KG1 (cell line): ENCODE measurements at regions not wholly inside any gene's neighbourhood (a gene's known extent, or its start where the extent isn't known, plus 50 kb on each side); places are given as distances from the start of the nearest gene placed in this dataset.
"Not testable (repeated sequence)": the region's sequence is repeated elsewhere in the genome, so short reads cannot be mapped to it uniquely, and the experiment has no call there.

Source experiments
- DNase-seq: peaks from one replicate; lab custom pipeline; 2025; lab: John Stamatoyannopoulos, UW

DNA sequence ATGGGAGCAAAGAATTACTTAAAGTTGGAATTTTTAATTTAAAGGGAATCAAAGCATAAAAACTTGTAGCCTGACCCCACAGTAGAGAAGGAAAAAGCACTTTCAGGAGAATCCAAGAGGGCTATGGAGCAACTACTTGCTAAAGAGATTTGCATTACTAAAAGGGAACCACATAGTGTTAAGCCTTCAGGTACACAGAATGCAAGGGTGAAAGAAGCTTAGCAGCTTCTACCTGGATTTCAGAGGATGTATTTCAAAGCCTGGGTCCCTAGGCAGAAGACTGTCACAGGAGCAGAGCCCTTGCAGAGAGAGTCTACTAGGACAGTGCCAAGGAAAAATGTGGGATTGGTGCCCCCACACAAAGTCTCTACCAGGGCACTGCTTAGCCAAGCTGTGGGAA, 575.0 kb downstream of the GBE1 start:
- DNase-seq = no peak

DNA sequence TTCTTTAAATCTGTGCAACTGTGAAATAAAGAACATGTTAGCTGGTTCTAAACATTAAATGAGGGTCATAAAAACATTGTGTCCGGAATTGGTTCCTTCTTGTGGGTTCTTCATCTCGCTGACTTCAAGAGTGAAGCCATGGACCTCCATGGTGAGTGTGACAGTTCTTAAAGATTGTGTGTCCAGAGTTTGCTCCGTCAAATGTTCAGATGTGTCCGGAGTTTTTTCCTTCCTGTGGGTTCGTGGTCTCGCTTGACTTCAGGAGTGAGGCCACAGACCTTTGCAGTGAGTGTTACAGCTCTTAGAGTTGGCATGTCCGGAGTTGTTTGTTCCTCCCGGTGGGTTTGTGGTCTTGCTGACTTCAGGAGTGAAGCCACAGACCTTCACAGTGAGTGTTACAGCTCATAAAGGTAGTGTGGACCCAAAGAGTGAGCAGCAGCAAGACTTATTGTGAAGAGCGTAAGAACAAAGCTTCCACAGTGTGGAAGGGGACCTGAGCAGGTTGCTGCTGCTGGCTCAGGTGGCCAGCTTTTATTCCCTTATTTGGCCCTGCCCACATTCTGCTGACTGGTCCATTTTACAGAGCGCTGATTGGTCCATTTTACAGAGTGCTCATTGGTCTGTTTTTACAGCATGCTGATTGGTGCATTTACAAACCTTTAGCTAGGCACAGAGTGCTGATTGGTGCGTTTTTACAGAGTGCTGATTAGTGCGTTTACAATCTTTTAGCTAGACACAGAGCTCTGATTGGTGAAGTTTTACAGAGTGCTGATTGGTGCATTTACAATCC, 579.2 kb downstream of the GBE1 start:
- DNase-seq = not testable (repeated sequence)

DNA sequence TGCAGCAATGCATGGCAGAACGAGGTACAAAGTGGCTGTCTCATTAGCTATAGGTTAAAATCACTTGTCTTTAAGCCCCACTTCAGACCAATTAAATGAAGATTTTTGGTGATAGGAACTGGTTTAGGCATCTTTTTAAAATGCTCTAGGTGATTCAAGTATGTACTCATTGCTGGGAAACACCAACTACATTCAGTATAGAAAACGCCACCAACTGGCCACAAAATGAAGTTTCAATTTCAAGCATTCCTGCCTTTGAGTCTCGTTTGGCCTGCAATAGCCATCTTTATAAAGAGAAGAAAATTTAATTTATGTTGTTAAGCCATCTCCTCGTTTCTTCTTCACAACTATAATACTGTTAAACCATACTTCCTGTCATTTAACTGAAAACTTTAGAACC, 587.9 kb downstream of the GBE1 start:
- no peak for DNase-seq

DNA sequence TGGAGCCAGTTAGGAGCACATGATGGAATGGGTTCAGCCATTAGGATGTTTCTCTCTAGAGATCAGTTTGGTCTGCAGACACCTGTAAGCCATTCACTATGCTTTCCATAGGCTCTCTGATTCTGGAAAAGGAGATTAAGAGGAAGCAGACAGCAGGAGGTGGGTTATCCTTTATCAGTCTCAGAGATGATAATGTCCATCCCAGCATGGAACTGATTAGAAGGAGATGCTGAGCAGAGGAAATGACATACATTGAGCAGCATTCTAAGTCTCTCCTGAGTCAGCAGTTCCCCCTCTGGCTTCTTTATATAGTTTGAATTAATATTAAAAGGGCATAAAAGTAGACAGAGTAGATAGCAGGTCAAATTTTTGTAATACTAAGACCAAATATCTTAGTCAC, 591.1 kb downstream of the GBE1 start:
- DNase-seq = no peak

DNA sequence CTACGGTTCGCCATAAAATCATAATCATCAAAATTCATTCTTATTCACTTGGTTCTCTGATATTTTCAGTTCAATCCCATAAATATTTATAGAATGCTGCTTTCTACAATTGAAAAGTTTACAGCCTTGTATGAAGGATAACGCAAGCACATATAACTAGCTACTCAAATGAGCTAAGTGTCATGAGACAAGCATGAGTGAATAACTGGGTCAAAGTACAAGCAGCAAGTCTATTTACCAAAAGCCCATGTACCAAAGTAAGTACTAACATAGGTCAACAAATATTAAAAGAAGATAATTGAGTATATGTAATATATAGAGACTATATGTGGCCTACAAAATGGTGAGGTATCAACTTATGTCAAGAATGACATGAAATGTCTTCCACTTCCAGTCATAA, 596.6 kb downstream of the GBE1 start:
- DNase-seq = no peak

DNA sequence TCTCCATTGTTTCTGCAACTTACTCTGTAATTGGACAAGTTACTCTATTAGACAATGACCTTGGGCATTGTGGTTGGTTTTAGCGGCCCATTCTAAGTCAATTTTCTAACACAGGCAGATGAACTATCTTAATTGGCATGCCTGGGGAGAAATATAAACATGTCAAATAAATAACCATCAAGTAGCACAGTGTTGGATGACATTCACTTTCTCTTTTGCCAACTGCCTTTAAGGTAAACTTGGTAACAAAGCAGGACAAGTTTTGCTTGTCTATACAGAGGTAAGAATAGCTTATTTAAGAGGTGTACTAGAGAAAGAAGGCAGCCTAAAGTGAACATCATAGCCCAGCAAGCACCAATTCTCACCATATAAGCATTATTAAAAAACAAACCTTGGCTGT, 599.6 kb downstream of the GBE1 start:
- DNase-seq = no peak

DNA sequence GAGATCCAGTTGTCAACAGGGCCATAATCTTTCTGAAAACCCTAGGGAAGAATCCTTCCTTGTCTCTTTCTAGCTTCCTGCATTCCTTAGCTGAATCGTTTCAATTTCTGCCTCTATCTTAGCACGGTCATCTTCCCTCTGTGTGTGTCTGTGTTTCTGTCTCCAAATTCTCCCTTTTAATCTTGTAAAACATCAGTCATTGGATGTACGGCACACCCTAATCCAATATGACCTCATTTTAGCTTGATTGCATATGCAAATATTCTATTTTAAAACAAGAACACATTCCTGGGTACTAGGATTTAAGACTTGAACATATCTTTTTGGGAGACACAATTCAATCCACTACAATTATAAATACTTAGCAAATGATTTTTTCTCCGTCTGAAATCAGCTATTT, 600.3 kb downstream of the GBE1 start:
- no peak for DNase-seq

DNA sequence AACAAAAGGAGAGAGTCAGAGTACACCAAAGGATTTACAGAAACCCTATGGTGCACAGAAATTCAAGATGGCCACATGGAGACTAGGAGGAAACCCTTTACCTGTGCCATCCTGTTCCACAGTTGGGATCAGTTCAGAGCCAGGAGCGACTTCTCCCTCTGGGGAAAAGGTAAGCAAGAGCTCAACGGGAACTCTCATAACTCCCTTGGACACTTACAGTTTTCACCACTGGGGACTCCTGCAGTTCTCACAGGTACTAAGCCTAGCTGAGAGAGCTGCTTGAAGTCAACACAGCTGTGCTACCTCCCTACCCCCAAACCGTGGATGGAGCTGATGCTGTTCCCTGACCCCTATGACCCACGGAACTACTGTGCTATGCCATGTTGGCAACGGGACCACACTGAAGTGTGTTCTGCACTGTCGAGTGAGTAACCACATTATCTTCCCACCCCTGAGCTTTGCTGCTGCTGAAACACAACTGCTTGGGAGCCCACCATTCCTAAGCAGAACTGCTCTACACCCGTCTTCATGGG, 606.8 kb downstream of the GBE1 start:
- no peak for DNase-seq

DNA sequence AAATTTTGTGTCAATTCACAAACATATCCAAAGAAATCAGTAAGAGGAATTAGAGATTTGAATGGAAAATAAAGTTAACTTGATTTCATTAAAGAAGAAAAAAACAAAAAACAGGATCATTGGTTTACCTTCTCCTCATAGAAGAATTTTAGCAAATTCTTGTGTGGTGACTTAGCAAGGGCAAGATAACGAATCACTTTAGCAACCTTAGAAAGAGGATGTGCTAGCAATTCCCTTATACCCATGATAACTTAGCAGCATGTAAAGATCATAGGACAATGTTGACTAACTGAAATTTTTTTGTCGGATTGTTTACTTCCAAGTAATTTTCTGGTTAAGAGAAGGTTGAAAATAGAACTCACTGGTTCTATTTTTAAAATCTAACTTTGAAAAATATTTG, 609.3 kb downstream of the GBE1 start:
- DNase-seq = no peak

DNA sequence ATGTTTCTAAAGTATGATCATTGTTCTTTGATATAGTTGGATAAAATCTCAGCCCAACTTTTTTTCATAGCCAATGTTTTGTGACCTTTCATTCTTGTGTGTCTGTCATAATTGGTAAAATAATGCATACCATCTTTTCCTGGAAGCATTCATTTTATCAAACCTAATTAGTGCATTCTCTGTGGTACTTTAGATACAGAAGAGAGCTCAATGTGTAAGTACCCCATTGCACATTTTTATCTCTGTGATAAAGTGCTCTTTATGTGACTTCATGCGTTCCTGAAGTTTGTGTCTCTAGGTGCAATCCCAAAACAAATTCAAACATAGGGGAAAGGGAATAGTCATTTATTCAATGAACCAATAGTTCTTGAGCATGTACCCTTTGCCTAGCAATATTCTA, 628.5 kb downstream of the GBE1 start:
- DNase-seq = no peak

DNA sequence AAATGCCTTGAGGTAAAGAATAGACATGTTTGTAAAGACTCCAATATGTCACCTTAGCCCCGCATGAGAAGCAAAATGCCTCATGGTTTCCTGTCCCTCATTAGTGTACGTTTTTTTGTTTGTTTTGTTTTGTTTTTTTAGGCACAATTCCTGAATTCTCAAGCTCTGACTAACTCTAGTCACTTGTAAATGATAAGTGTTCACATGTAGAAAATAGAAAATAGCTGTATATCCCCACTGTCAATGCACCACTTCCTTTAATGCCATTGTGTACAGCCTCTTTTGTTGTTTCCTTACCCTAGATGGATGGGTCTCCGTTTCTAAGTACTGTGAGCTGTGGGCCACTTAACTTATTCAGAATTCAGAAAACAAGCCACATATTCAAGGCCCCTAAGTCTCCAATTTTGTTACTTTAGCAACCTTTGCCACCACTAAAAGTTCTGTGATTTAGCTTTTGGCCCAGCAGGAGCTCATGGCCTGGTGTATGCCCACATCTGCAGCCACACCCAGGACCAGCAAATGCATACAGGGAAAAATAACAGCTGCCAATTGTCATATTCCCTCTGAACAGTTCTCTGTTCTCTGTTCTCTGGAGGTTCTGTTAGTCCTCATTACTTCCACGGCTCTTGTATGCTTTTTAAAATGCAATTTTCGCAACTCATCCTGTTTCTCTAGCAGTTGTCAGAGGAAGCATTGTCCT, 655.5 kb downstream of the GBE1 start:
- no peak for DNase-seq

DNA sequence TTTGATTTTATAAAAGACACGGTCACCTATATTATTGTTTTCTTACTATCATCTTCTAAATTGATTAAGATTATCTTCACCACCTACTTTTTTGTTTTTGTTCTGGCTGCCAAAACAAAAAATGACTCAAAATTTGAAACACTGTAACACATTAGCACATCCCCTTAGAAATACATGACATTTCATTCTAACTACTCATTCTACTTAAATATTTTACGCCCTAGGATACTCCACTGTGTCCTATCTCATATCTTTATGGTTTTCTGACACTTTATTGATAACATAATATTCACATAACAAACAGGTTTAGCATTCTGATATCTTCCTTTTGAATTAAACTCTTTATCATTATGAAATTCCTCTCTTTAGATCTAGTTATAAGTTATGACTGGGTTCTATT, 656.2 kb downstream of the GBE1 start:
- DNase-seq = no peak

DNA sequence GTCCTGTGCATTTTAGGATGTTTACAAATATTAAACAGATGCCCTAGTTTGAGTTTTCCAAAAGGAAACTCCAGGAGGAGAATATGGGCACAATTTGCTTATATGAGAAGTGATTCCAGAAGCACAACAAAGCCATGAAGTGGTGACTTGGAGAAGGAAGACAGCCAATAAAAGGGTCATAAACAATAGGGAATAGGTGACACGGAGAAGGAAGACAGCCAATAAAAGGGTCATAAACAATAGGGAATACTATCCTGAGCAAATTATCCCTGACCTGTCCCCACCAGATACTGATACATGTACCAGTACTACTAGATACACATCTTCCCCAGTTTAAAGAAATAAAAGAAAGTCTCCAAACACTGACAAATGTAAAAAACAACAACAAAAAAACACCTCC, 663.6 kb downstream of the GBE1 start:
- no peak for DNase-seq

DNA sequence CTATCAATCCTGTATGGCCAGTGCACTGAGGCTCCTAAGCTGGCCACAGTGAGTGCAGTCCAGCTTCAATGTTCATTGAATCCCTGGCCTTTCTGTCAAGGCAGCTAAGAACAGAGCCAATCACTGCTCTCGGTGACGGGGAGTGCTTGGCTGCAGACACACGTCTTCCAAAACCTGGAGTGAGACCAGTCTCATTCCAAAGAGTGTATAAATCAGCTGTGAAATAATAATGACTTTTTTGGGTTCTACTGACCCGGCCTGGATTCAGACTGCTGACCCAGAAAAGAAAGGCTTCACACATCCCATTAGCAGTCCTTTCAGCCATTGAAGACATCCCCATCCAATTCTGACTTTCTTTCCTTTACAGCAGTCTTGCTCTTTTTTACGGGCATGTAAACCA, 665.5 kb downstream of the GBE1 start:
- DNase-seq = no peak

DNA sequence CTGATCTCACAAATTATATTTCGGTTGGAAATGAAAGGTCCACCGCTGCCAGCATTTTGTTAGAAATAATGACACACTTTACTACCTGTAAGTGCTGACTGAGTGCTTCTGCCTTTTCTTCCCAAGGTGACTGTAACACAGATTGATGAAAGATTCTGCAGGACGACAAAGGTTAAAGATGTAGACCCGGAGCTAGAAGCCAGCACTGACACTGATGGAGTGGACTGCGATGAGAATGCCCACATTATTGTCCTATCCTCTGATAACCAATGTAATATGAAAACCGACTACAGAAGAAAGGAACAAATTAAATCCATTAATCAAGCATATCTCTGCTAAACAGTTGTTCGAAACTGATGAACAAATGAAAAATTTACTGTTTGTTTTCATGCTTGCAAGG, 666.5 kb downstream of the GBE1 start:
- no peak for DNase-seq

DNA sequence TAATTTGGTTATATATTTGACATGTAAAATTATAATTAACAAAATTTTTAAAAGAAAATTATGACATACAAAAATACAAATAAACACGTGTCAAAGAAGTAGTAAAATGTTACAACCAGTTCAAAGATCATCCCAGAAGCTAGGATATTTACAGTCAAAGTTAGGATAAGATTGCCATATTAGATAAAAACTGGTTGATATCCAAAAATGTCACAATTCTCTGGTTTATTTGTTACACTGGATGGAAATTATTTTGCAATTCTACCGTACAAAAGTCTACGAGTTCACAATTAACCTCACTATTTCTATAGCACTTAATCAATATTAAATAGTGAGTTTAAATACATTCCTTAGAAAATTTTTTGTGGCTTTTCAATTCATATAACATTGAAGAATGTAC, 673.8 kb downstream of the GBE1 start:
- no peak for DNase-seq

DNA sequence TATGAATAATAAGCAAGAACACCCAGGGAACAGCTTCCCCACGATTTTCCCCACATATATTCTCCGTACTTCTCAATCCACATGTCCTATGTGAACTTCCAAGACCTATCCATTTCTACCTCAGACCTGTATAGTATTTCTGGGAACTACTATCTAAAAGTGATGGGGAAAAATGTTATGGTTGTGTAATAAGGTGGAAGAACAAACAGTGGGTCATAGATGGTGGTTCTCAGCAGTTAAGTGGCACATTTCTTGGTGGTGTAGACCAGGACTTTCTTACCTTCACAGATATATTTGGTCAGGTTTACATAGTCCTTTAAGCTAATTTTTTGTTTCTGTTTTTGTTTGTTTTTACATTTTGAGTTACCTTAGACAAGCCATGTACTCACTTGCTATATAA, 675.1 kb downstream of the GBE1 start:
- no peak for DNase-seq

DNA sequence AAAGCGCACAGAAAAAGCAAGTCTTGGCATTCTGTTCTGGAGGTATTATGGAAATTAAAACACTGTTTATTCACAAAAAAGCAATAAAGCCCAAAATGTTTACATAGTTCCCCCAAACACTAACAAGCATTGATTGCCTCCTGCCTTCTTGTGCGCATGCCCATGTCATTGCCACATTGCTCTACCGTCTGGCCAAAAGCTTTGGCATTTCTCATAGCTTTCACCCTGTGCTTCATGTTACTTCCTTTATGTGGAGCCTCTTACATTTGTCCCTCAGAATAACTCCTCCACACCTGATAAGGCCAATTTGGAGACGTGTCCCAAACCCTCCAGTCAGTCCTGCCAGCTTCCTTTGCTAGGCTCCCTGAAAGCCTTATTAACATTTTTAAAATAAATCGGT, 680.8 kb downstream of the GBE1 start:
- DNase-seq = no peak

DNA sequence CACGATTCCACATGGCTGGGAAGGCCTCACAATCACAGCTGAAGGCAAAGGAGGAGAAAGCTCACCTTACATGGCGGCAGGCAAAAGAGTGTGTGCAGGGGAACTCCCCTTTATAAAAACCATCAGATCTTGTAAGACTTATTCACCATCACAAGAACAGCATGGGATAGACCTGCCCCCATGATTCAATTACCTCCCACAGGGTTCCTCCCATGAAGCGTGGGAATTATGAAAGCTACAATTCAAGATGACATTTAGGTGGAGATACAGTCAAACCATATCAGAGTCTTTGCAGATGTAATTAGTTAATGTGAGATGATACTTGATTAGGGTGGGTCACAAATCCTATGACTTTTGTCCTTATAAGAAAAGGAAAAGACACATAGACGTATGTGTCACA, 688.9 kb downstream of the GBE1 start:
- no peak for DNase-seq

DNA sequence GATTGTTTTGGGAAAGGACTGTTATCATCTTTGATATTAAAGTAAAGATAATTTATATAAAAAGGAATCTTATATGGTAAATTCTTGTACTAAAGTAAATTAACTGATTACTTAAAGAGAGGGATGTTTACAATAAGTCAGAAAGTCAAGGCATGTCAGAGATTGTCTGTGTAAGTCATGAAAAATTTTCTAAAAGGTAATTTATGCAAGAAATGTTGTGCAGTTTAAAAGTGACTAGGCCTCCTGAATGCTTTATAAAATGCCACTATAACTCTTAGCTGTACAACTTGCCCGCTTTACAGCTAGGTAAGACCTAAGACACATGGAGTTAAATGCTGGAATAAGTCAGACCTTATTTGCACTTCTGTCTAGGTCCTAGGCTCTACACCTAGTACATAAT, 692.9 kb downstream of the GBE1 start:
- no peak for DNase-seq

DNA sequence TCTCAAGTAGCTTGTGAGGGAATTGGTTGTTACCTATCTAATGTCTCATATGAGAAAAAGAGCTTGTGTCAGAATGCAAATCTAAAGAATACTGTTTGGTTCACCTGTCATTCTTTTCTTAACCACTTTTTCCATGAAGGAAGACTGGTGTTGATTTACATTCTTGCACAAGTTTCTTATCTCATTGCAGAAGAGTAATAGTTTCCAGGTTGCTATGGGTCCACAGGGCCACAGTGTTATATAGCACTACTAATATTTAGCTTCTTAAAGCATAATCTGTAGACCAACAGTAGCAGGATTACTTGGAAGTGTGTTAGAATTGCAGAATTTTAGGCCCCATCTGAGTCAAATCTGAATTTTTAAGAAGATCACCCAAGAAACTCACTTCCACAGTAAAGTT, 697.5 kb downstream of the GBE1 start:
- no peak for DNase-seq

DNA sequence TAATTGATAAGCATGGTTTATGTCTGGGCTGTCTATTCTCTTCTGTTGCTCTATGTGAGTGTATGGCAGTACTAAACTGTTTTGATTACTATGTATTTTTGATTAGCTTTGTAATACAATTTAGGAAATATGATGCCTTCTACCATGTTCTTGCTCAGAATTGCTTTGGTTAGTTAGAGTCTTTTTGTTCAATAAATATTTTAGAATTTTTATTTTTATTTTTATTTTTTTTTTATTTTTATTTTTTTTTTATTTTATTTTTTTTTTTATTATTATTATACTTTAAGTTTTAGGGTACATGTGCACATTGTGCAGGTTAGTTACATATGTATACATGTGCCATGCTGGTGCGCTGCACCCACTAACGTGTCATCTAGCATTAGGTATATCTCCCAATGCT, 710.3 kb downstream of the GBE1 start:
- not testable (repeated sequence) for DNase-seq

DNA sequence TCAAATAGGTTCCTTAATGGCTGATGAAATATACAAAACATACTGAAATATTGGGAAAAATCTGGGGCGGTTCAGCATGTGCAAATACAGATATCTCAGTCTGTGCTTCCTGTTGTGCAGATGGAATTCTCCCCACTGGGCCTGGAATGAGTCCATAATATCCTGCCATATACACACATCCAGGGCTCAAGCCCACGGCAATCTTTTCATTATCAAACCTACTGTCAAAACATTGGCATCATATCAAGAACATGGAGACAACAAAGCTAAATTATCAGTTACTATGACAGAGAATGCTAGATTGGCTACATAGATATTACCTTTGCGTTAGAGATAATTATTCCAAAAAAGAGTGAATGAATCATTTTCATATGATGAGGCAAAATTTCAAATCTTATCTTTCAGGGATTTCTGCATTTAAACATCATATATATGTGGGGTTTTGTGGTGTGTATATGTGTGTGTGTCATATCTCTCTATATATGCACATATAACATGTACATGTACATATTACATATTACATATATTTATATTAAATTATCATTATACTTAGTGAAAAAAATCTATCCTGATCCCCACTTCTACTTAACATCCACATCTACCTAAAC, 713.3 kb downstream of the GBE1 start:
- no peak for DNase-seq
